Epidermal melanocyte (primary cell): ENCODE measurements at regions not wholly inside any gene's neighbourhood (a gene's known extent, or its start where the extent isn't known, plus 50 kb on each side); places are given as distances from the start of the nearest gene placed in this dataset.

Experiments used
- DNase-seq: peaks from one replicate; pipeline ENCODE4 v3.0.0; 2011; ENCODE audit warnings: low spot score; ENCODE audit not compliant: insufficient read length

- no peak for DNase-seq
Observed at GRCh38 chr7:118076564-118076963, 107.4 kb upstream of the LSM8 start.

GRCh38 chr7:118078015-118078414 is 105.9 kb upstream of the LSM8 start:
- no peak for DNase-seq

GRCh38 chr7:118079369-118079768 is 104.6 kb upstream of the LSM8 start:
- DNase-seq: no peak

- DNase-seq: no peak
Observed at GRCh38 chr7:118080947-118081346, 103.0 kb upstream of the LSM8 start.

- no peak for DNase-seq
Observed at GRCh38 chr7:118082506-118082905, 101.5 kb upstream of the LSM8 start.

- no peak for DNase-seq
Observed at GRCh38 chr7:118085000-118085399, 99.0 kb upstream of the LSM8 start.

GRCh38 chr7:118087126-118087525 is 96.8 kb upstream of the LSM8 start:
- DNase-seq: no peak

GRCh38 chr7:118094044-118094443 is 89.9 kb upstream of the LSM8 start:
- DNase-seq: no peak

GRCh38 chr7:118104812-118105441 is 79.0 kb upstream of the LSM8 start:
- DNase-seq: no peak

- no peak for DNase-seq
Observed at GRCh38 chr7:118109607-118110006, 74.4 kb upstream of the LSM8 start.

- DNase-seq: no peak
Observed at GRCh38 chr7:118110178-118110925, 73.6 kb upstream of the LSM8 start.

GRCh38 chr7:118111347-118111746 is 72.6 kb upstream of the LSM8 start:
- no peak for DNase-seq

- DNase-seq: no peak
Observed at GRCh38 chr7:118114175-118114574, 69.8 kb upstream of the LSM8 start.

- no peak for DNase-seq
Observed at GRCh38 chr7:118129041-118129795, 54.7 kb upstream of the LSM8 start.

GRCh38 chr7:118132764-118133163 is 51.2 kb upstream of the LSM8 start:
- no peak for DNase-seq
